Adrenal gland (tissue), 9 donors: ENCODE measurements at regions not wholly inside any gene's neighbourhood (a gene's known extent, or its start where the extent isn't known, plus 50 kb on each side); places are given as distances from the start of the nearest gene placed in this dataset.

Source experiments
- DNase-seq, 7 donors: peaks; one replicate each; pipeline ENCODE4 v3.0.0-alpha.2; 2019 to 2020
- H3K27ac ChIP-seq, 5 donors: fragments of 200-600 bp; sonication (generic) in 4 of 5; 1 replicate in 3 of 5; 2 replicates in 2 of 5; pipeline versions ENCODE4 v1.5.1 to v1.8.0; 2016 to 2020; ENCODE audit warnings: mild to moderate bottlenecking in 1 of 5
- H3K27me3 ChIP-seq: fragments of 200-600 bp; 2 replicates; pipeline ENCODE4 v1.8.0; 2021
- H3K36me3 ChIP-seq, 2 donors: fragments of 200-600 bp; replicated peaks in 1 of 2; 1 replicate in 1 of 2; 2 replicates in 1 of 2; pipeline versions ENCODE4 v1.5.1 to v1.8.0; 2018 to 2022
- H3K4me1 ChIP-seq, 2 donors: fragments of 200-600 bp; replicated peaks in 1 of 2; 1 replicate in 1 of 2; 2 replicates in 1 of 2; pipeline versions ENCODE4 v1.5.1 to v1.8.0; 2018 to 2021
- H3K4me3 ChIP-seq, 4 donors: fragments of 200-600 bp; sonication (generic) in 3 of 4; one replicate each; pipeline ENCODE4 v1.5.1; 2016 to 2018
- H3K9me3 ChIP-seq, 3 donors: fragments of 200-600 bp; sonication (generic) in 1 of 3; replicated peaks in 1 of 3; 1 replicate in 2 of 3; 2 replicates in 1 of 3; pipeline versions ENCODE4 v1.5.1 to v1.8.0; 2016 to 2021
- CTCF ChIP-seq, 6 experiments: fragments of 450-650 bp in 4 of 6; fragments of 200-600 bp in 2 of 6; sonication (generic) in 1 of 6; IDR thresholded peaks; 1 replicate in 5 of 6; 2 replicates in 1 of 6; pipeline versions ENCODE4 v1.5.1 to v1.8.0; 2016 to 2021; ENCODE audit warnings: antibody characterized with exemption in 6 of 6, mild to moderate bottlenecking in 2 of 6, moderate library complexity in 1 of 6
- POLR2A ChIP-seq, 2 donors: fragments of 450-650 bp; IDR thresholded peaks; one replicate each; pipeline ENCODE4 v1.6.1; 2017; ENCODE audit warnings: antibody characterized with exemption in 2 of 2, mild to moderate bottlenecking in 2 of 2, moderate library complexity in 1 of 2
- WGBS, 4 donors: extraction: QIAGEN DNeasy Blood & Tissue Kit in 2 of 4; methylation state at CpG; one replicate each; pipeline versions ENCODE4 v1.1.5 to v1.1.7; 2013 to 2017; 5-methylcytosine and 5-hydroxymethylcytosine counted together
- intact Hi-C, 2 donors: fragments of 100-400 bp; cut with DNase I; formaldehyde crosslinking; loops; one replicate each; pipeline versions ENCODE4 v1.14.1 to v1.15.0; 2022 to 2023
- donor health status: healthy with polysubstance abuse.
- donor health status: Bipolar disorder and iron deficiency.
- donor health status: DM: yes; HTN: yes; CAD: no.
- donor health status: DM: no; HTN: no; CAD: no.
- donor health status: DM: no; HTN: no; CAD: no.

- Histone ChIP-seq H3K27me3 (no peaks in the 10 kb centered on the region), H3K4me3 (no peak overlapping the region), H3K27ac (no peak overlapping the region), H3K9me3 (no peaks in the 10 kb centered on the region), H3K4me1 (no peaks in the 10 kb centered on the region), H3K36me3 (no peaks in the 10 kb centered on the region)
- intact Hi-C loops, result no loop called here
- 30 to 46% (median 35%) methylated on average over 1 of the region's 1 CpG for WGBS, 4 donors
- TF ChIP-seq POLR2A (IDR thresholded peaks at IDR 0.05) (no peak), CTCF (IDR thresholded peaks at IDR 0.05) (no peak)
- no peak for DNase-seq
These were observed 170.7 kb downstream of the SCG2 start for GRCh38 chr2:223431479-223431878.

- WGBS, 4 donors, result 76 to 88% (median 81%) methylated on average over 5 of the region's 5 CpGs
- H3K27ac ChIP-seq, result no peak overlapping the region
- DNase-seq, result no peak
- H3K4me3 ChIP-seq, result no peak overlapping the region
- no peak for TF ChIP-seq CTCF (IDR thresholded peaks at IDR 0.05)
- TF ChIP-seq POLR2A (IDR thresholded peaks at IDR 0.05), result no peak
- H3K27me3 ChIP-seq, result no peaks in the 10 kb centered on the region
- H3K36me3 ChIP-seq, result no peaks in the 10 kb centered on the region
- intact Hi-C loops, result no loop called here
- H3K4me1 ChIP-seq, result no peaks in the 10 kb centered on the region
- no peaks in the 10 kb centered on the region for H3K9me3 ChIP-seq
These were observed 168.7 kb downstream of the SCG2 start for GRCh38 chr2:223433461-223433860.

- Histone ChIP-seq H3K4me1 (no peaks in the 10 kb centered on the region), H3K9me3 (no peaks in the 10 kb centered on the region), H3K27me3 (no peaks in the 10 kb centered on the region), H3K4me3 (no peak overlapping the region), H3K36me3 (no peaks in the 10 kb centered on the region), H3K27ac (no peak overlapping the region)
- 72 to 84% (median 80%) methylated on average over 4 of the region's 4 CpGs for WGBS, 4 donors
- no peak for DNase-seq
- TF ChIP-seq CTCF (IDR thresholded peaks at IDR 0.05), result no peak
- TF ChIP-seq POLR2A (IDR thresholded peaks at IDR 0.05), result no peak
- intact Hi-C loops, result no loop called here
These were observed 164.4 kb downstream of the SCG2 start for GRCh38 chr2:223437788-223438187.

- no peaks in the 10 kb centered on the region for H3K36me3 ChIP-seq
- WGBS, 4 donors, result 54 to 81% (median 61%) methylated on average over 1 of the region's 1 CpG
- H3K27ac ChIP-seq, result no peak overlapping the region
- H3K4me1 ChIP-seq, result no peaks in the 10 kb centered on the region
- TF ChIP-seq POLR2A (IDR thresholded peaks at IDR 0.05) (no peak), CTCF (IDR thresholded peaks at IDR 0.05) (no peak)
- intact Hi-C loops, result no loop called here
- no peak for DNase-seq
- H3K27me3 ChIP-seq, result no peaks in the 10 kb centered on the region
- no peaks in the 10 kb centered on the region for H3K9me3 ChIP-seq
- no peak overlapping the region for H3K4me3 ChIP-seq
These were observed 163.0 kb downstream of the SCG2 start for GRCh38 chr2:223439184-223439583.
